GM13976 (cell line): ENCODE measurements at regions not wholly inside any gene's neighbourhood (a gene's known extent, or its start where the extent isn't known, plus 50 kb on each side); places are given as distances from the start of the nearest gene placed in this dataset.

Source experiments
- DNase-seq: peaks from one replicate; pipeline ENCODE4 v3.0.0; 2012; ENCODE audit warnings: low spot score
- CTCF ChIP-seq: IDR thresholded peaks from 2 replicates; pipeline ENCODE4 v1.5.1; 2012; ENCODE audit warnings: borderline replicate concordance, mild to moderate bottlenecking; ENCODE audit not compliant: insufficient read depth; ENCODE audit errors: extremely low read depth, missing control alignments, control extremely low read depth
- in situ Hi-C: fragments of 300-500 bp; cut with MboI; formaldehyde crosslinking; loops from one replicate; pipeline ENCODE4 v1.12.0; 2022; ENCODE audit warnings: low sequenced_read_pairs, mixed read lengths, inconsistent platforms; ENCODE audit not compliant: unreplicated experiment

GRCh38 chr2:187874786-187875185, 320.6 kb upstream of the TFPI start:
- DNase-seq, result no peak
- in situ Hi-C loops, result no loop called here
- TF ChIP-seq CTCF, result no peak

GRCh38 chr2:187875261-187876141, 321.3 kb upstream of the TFPI start:
- in situ Hi-C loops, result no loop called here
- no peak for DNase-seq
- no peak for TF ChIP-seq CTCF

GRCh38 chr2:187876554-187876953, 322.3 kb upstream of the TFPI start:
- no peak for TF ChIP-seq CTCF
- in situ Hi-C loops, result no loop called here
- DNase-seq, result no peak

GRCh38 chr2:187877391-187877790, 323.2 kb upstream of the TFPI start:
- no peak for TF ChIP-seq CTCF
- no peak for DNase-seq
- in situ Hi-C loops, result no loop called here

- TF ChIP-seq CTCF, result no peak
- DNase-seq, result no peak
- in situ Hi-C loops, result no loop called here
Observed at GRCh38 chr2:187878112-187878511, 323.9 kb upstream of the TFPI start.

GRCh38 chr2:187879491-187879890, 325.3 kb upstream of the TFPI start:
- no peak for DNase-seq
- in situ Hi-C loops, result no loop called here
- TF ChIP-seq CTCF, result no peak
